Ishikawa (cell line): ENCODE measurements at regions not wholly inside any gene's neighbourhood (a gene's known extent, or its start where the extent isn't known, plus 50 kb on each side); places are given as distances from the start of the nearest gene placed in this dataset.

Experiments
- CEBPB ChIP-seq: IDR thresholded peaks from 2 replicates; pipeline ENCODE4 v1.6.1; 2012
- CREB1 ChIP-seq: IDR thresholded peaks from 2 replicates; pipeline ENCODE4 v1.6.1; 2012; ENCODE audit warnings: low read depth
- EGR1 ChIP-seq: IDR thresholded peaks from 2 replicates; pipeline ENCODE4 v1.6.1; 2012
- EP300 ChIP-seq: IDR thresholded peaks from 2 replicates; pipeline ENCODE4 v1.6.1; 2012; ENCODE audit warnings: borderline replicate concordance
- FOXM1 ChIP-seq: IDR thresholded peaks from 2 replicates; pipeline ENCODE4 v1.6.1; 2012; ENCODE audit warnings: low read depth, borderline replicate concordance
- NFIC ChIP-seq: IDR thresholded peaks from 2 replicates; pipeline ENCODE4 v1.6.1; 2012
- RAD21 ChIP-seq: IDR thresholded peaks from 2 replicates; pipeline ENCODE4 v1.6.1; 2012; ENCODE audit warnings: low read depth
- TAF1 ChIP-seq: IDR thresholded peaks from 2 replicates; pipeline ENCODE4 v1.6.1; 2012; ENCODE audit warnings: low read depth, mild to moderate bottlenecking
- TCF12 ChIP-seq: IDR thresholded peaks from 2 replicates; pipeline ENCODE4 v1.6.1; 2012; ENCODE audit warnings: low read depth
- TEAD4 ChIP-seq: IDR thresholded peaks from 2 replicates; pipeline ENCODE4 v1.6.1; 2012
- YY1 ChIP-seq: IDR thresholded peaks from 2 replicates; pipeline ENCODE4 v1.6.1; 2012; ENCODE audit warnings: low read depth
- ZBTB7A ChIP-seq: IDR thresholded peaks from 2 replicates; pipeline ENCODE4 v1.6.1; 2012; ENCODE audit warnings: low read depth
- TF ChIP-seq, protein P1 (sequence below): IDR thresholded peaks from 2 replicates; pipeline ENCODE4 v1.6.1; 2012
- TF ChIP-seq, protein P2 (sequence below): IDR thresholded peaks from 2 replicates; pipeline ENCODE4 v1.6.1; 2012
- TF ChIP-seq, protein P3 (sequence below): IDR thresholded peaks from 2 replicates; pipeline ENCODE4 v1.6.1; 2012; ENCODE audit warnings: low read depth, mild to moderate bottlenecking

DNA sequence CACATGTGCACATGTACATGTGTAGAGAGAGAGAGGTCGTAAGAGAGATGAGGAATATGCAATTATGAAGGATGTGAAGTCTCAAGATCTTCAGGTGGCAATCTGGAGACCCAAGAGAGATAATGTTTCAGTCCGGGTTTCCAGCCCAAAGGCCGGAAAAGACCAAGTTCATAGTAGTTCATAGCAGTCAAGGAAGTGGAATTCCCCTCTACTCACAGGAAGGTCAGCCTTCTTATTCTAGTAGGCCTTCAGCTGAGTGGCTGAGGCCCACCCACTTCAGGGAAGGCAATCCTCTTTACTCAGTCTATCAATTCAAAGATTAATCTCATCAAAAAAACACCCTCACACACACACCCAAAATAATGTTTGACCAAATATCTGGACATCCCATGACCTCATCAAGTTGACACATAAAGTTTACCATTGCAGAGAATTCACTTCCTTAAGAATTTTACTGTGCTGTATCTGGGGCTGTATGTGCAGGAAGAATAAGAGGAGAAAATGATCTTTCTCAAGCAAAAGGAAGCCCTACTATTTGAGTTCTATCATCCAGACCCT is 114.6 kb downstream of the TNFSF18 start:
- TF ChIP-seq EP300 = no peak
- TF ChIP-seq CEBPB = no peak
- no peak for TF ChIP-seq RAD21
- no peak for TF ChIP-seq NFIC
- no peak for TF ChIP-seq FOXM1
- TF ChIP-seq TAF1 = no peak
- no peak for TF ChIP-seq CREB1
- TF ChIP-seq, protein P1, sequence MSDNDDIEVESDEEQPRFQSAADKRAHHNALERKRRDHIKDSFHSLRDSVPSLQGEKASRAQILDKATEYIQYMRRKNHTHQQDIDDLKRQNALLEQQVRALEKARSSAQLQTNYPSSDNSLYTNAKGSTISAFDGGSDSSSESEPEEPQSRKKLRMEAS = no peak
- no peak for TF ChIP-seq ZBTB7A
- TF ChIP-seq EGR1 = no peak
- no peak for TF ChIP-seq TEAD4
- TF ChIP-seq, protein P2, sequence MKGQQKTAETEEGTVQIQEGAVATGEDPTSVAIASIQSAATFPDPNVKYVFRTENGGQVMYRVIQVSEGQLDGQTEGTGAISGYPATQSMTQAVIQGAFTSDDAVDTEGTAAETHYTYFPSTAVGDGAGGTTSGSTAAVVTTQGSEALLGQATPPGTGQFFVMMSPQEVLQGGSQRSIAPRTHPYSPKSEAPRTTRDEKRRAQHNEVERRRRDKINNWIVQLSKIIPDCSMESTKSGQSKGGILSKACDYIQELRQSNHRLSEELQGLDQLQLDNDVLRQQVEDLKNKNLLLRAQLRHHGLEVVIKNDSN = no peak

- TF ChIP-seq NFIC (no peak), ZBTB7A (no peak), YY1 (no peak), EGR1 (no peak), RAD21 (no peak), FOXM1 (no peak), TCF12 (no peak)
- TF ChIP-seq, protein P2 = no peak
These were observed 112.1 kb downstream of the TNFSF18 start for GRCh38 chr1:172938681-172939080.

DNA sequence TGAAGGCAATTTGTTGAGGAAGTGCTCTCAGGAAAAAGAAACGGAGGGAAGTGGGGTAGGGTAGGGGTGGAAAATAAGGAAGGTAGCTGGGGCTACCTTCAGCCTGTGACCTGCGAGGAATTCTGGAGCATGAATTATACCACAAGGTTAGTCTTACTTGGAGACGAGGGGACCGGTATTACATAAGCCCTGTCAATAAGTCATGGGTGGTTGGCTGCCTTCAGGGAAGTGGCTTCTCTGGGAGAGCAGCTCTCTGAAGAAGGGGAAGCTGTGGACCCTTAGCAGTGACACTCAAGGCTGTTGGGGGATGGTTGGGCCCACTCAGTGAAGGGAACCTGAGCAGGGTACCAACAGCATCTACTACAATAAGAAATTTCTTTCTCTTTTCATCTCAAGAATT is 111.3 kb downstream of the TNFSF18 start:
- no peak for TF ChIP-seq ZBTB7A
- TF ChIP-seq TAF1 = no peak
- TF ChIP-seq, protein P3, sequence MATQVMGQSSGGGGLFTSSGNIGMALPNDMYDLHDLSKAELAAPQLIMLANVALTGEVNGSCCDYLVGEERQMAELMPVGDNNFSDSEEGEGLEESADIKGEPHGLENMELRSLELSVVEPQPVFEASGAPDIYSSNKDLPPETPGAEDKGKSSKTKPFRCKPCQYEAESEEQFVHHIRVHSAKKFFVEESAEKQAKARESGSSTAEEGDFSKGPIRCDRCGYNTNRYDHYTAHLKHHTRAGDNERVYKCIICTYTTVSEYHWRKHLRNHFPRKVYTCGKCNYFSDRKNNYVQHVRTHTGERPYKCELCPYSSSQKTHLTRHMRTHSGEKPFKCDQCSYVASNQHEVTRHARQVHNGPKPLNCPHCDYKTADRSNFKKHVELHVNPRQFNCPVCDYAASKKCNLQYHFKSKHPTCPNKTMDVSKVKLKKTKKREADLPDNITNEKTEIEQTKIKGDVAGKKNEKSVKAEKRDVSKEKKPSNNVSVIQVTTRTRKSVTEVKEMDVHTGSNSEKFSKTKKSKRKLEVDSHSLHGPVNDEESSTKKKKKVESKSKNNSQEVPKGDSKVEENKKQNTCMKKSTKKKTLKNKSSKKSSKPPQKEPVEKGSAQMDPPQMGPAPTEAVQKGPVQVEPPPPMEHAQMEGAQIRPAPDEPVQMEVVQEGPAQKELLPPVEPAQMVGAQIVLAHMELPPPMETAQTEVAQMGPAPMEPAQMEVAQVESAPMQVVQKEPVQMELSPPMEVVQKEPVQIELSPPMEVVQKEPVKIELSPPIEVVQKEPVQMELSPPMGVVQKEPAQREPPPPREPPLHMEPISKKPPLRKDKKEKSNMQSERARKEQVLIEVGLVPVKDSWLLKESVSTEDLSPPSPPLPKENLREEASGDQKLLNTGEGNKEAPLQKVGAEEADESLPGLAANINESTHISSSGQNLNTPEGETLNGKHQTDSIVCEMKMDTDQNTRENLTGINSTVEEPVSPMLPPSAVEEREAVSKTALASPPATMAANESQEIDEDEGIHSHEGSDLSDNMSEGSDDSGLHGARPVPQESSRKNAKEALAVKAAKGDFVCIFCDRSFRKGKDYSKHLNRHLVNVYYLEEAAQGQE = no peak
- TF ChIP-seq, protein P1 = no peak
- no peak for TF ChIP-seq EP300
- TF ChIP-seq NFIC = no peak
- no peak for TF ChIP-seq CREB1
- TF ChIP-seq YY1 = no peak
- TF ChIP-seq EGR1 = no peak
- no peak for TF ChIP-seq TEAD4
- TF ChIP-seq CEBPB = no peak

GRCh38 chr1:172940174-172940855 is 110.4 kb downstream of the TNFSF18 start:
- no peak for TF ChIP-seq ZBTB7A
- TF ChIP-seq TEAD4 = no peak
- no peak for TF ChIP-seq CEBPB
- TF ChIP-seq EGR1 = no peak
- TF ChIP-seq, protein P3 = no peak
- no peak for TF ChIP-seq TAF1
- TF ChIP-seq, protein P2 = no peak
- no peak for TF ChIP-seq EP300

DNA sequence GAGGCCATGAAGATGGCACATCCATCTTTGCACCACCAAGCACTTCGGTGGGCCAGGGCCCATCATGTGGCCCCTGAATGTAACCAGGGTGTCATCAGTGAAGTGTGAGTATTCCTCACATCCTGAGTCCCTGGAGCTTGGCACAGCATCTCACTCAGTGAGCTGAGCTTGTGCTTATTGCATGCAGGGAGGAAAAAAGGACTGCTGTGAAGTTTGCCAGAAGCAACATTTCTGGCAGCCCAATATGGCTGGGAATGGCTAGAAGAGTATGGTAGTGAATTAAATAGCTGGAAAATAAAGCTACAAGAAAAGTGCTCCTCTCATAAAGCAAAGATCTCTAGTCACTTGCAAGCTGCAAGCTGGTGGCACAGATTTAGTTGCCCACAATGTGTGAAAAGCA is 109.3 kb downstream of the TNFSF18 start:
- TF ChIP-seq TEAD4 (no peak), YY1 (no peak), RAD21 (no peak), ZBTB7A (no peak), TCF12 (no peak), EP300 (no peak), CREB1 (no peak), NFIC (no peak), FOXM1 (no peak), CEBPB (no peak), TAF1 (no peak), EGR1 (no peak)
- TF ChIP-seq, protein P2 = no peak
- TF ChIP-seq, protein P3 = no peak
- TF ChIP-seq, protein P1 = no peak
